ENCODE measurements at regions not wholly inside any gene's neighbourhood (a gene's known extent, or its start where the extent isn't known, plus 50 kb on each side); places are given as distances from the start of the nearest gene placed in this dataset.
"Not testable (repeated sequence)": the region's sequence is repeated elsewhere in the genome, so short reads cannot be mapped to it uniquely, and the experiment has no call there.

DNA sequence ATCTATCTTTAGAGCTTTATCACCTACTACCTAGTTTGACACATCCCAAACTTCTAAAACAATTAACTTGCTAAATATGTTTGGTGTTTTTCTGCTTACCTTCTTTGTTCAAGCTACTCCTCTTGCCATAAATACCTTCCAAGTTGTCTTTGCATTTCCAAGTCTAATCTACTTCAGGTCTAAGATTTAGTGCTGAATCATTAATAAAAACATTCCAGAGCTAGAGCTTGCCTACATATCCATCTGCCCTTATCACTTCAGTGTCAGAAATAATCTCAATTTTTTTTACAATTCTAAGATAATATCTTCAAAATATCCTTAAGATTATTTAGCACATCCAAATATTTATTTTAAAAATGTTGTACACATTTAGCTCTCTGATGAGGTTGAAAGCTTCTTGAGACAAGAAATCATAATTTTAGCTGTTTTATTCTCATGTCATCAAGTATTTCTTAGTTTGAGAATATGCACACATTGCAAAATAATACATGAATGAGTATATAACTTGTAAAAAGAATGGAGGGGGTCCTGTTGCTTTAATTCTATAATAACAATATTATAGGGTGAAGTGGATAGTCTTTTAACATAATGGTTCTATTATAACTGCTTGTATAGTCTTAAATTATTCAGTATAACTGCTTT is 466.3 kb downstream of the SEMA3D start:
- intact Hi-C loops (cut with micrococcal nuclease) = no loop called here
- H3K4me1 Mint-ChIP-seq (ENCODE audit: low read depth) = no peaks in the 10 kb centered on the region
- no peaks in the 10 kb centered on the region for H3K36me3 Mint-ChIP-seq (ENCODE audit: low read depth)
- H3K4me3 Mint-ChIP-seq = no peak overlapping the region
- peaks cover 38% of the 10 kb centered on the region for H3K9me3 Mint-ChIP-seq
- no peaks in the 10 kb centered on the region for H3K27me3 Mint-ChIP-seq
- no peak overlapping the region for H3K27ac Mint-ChIP-seq

DNA sequence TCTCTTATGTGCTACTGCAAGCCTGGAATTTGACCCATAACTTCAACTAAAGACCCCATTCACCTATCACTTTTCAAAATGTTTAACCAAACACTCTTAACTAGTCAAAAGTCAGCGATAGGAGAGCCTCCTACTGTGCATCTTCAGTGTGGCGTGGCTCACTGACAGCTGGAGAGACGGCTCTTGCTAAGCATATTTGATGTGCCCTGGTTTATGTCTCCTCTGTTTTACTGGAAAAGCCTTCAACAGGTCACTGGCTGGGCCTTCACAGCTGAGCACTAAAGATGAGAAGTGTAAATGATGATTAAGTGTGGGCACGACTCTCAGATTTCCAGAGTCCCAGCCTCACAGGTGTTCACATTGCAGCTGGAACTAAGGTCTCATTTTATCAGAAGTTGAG is 472.1 kb downstream of the SEMA3D start:
- intact Hi-C loops (cut with micrococcal nuclease) = no loop called here
- Mint-ChIP-seq H3K27me3 (no peaks in the 10 kb centered on the region), H3K27ac (no peak overlapping the region), H3K9me3 (peaks cover 8% of the 10 kb centered on the region), H3K36me3 (ENCODE audit: low read depth) (no peaks in the 10 kb centered on the region), H3K4me1 (ENCODE audit: low read depth) (no peaks in the 10 kb centered on the region), H3K4me3 (no peak overlapping the region)

DNA sequence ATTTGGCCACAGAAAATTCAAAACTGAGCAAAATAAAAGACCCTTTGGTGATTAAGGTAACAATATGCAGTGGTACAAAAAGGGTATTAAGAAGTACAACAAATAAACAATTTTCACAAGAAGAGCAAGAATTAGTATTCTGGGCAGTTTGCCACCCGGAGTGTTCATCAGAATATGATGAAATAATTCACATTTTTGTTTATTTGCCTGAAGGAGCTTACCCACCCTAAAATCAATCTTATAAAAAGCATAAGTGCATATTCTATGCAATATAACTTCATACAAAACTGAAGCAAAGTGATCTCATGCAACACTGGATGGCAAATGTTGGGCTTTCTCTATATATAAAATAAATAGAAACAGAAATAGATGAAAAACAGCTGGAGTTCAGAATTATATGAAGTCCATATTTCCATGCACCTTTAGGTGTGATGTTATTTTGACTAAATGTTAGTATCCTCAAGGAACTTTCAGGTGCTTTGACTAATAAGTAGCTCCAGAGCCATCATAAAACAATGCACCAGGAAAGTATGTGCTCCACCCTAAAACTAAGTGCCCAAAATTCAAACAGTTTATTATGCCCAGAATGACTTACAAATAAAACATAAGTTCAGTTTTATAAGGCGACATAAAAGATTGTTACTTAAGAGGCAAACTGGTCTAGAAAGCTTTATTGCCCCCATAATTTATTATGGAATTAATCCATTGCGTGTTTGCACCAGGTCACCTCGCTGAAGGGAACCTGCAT is 474.3 kb downstream of the SEMA3D start:
- no peaks in the 10 kb centered on the region for H3K27me3 Mint-ChIP-seq
- peaks cover 5% of the 10 kb centered on the region for H3K9me3 Mint-ChIP-seq
- no peak overlapping the region for H3K4me3 Mint-ChIP-seq
- H3K4me1 Mint-ChIP-seq (ENCODE audit: low read depth) = no peaks in the 10 kb centered on the region
- no peak overlapping the region for H3K27ac Mint-ChIP-seq
- no peaks in the 10 kb centered on the region for H3K36me3 Mint-ChIP-seq (ENCODE audit: low read depth)
- intact Hi-C loops (cut with micrococcal nuclease) = no loop called here

DNA sequence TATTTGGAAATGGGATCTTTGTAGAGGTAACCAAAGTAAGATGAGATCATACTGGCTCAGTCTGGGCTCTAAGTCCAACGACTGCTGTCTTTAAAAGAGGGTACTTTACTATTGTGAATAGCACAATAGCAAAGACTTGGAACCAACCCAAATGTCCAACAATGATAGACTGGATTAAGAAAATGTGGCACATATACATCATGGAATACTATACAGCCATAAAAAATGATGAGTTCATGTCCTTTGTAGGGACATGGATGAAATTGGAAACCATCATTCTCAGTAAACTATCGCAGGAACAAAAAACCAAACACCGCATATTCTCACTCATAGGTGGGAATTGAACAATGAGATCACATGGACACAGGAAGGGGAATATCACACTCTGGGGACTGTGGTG is 476.3 kb downstream of the SEMA3D start:
- H3K4me1 Mint-ChIP-seq (ENCODE audit: low read depth); H3K4me3 Mint-ChIP-seq; H3K9me3 Mint-ChIP-seq; intact Hi-C loops (cut with micrococcal nuclease); H3K27ac Mint-ChIP-seq; H3K36me3 Mint-ChIP-seq (ENCODE audit: low read depth); H3K27me3 Mint-ChIP-seq: not testable (repeated sequence)

DNA sequence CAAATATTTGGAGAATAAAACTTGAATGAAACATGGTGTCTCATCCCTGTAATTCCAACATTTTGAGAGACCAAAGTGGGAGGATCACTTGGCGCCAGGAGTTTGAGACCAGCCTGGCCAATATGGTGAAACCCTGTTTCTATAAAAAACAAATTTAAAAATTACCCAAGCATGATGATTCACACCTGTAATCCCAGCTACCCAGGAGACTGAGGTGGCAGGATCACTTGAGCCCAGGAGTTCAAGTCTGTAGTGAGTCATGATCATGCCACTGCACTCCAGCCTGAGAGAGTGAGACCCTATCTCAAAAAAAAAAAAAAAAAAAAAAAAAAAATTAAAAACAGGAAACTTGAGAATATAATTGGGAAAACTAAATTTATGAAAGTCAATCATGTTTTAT is 481.1 kb downstream of the SEMA3D start:
- Mint-ChIP-seq H3K27me3 (no peaks in the 10 kb centered on the region), H3K9me3 (no peaks in the 10 kb centered on the region), H3K27ac (no peak overlapping the region), H3K4me3 (no peak overlapping the region), H3K4me1 (ENCODE audit: low read depth) (no peaks in the 10 kb centered on the region), H3K36me3 (ENCODE audit: low read depth) (no peaks in the 10 kb centered on the region)
- intact Hi-C loops (cut with micrococcal nuclease) = no loop called here

DNA sequence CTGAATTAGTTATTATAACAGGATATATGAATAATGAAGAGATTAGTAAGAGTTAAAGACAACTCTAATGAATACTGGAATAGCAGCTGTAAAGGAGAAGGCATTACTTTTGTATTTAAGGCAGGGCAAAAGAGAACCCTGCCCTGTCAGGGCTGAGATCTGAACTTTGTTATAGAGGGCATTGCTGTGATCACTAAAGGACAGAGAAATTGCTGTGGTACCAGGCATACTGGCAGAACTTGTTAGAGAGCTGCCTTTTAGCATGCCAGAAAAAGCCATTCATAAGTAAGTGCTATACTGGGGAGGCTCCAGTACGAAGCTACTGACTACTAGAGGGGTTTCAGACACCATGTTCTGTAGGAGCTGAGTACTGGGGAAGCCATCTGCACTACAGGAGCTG is 481.8 kb downstream of the SEMA3D start:
- no peak overlapping the region for H3K4me3 Mint-ChIP-seq
- H3K27me3 Mint-ChIP-seq = no peaks in the 10 kb centered on the region
- H3K36me3 Mint-ChIP-seq (ENCODE audit: low read depth) = no peaks in the 10 kb centered on the region
- intact Hi-C loops (cut with micrococcal nuclease) = no loop called here
- no peaks in the 10 kb centered on the region for H3K9me3 Mint-ChIP-seq
- no peak overlapping the region for H3K27ac Mint-ChIP-seq
- no peaks in the 10 kb centered on the region for H3K4me1 Mint-ChIP-seq (ENCODE audit: low read depth)

DNA sequence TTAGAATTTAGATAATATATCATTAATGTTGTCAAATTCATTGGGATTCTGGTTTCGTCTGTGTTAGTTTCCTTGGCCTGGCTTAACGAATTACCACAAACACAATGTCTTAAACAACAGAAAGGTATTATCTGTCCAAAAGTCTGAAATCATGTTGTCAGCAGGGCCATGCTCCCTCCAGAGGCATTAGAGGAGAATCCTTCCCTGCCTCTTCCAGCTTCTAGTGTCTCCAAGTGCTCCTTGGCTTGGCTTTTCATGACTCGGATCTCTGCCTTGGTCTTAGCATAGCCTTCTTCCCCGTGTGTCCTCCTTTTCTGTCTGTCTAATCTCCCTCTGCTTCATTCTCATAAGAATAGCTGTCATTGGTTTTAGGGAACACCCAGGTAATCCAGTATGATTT is 482.5 kb downstream of the SEMA3D start:
- Mint-ChIP-seq H3K4me1 (ENCODE audit: low read depth) (no peaks in the 10 kb centered on the region), H3K9me3 (no peaks in the 10 kb centered on the region), H3K36me3 (ENCODE audit: low read depth) (no peaks in the 10 kb centered on the region), H3K27ac (no peak overlapping the region), H3K4me3 (no peak overlapping the region), H3K27me3 (no peaks in the 10 kb centered on the region)
- intact Hi-C loops (cut with micrococcal nuclease) = no loop called here

DNA sequence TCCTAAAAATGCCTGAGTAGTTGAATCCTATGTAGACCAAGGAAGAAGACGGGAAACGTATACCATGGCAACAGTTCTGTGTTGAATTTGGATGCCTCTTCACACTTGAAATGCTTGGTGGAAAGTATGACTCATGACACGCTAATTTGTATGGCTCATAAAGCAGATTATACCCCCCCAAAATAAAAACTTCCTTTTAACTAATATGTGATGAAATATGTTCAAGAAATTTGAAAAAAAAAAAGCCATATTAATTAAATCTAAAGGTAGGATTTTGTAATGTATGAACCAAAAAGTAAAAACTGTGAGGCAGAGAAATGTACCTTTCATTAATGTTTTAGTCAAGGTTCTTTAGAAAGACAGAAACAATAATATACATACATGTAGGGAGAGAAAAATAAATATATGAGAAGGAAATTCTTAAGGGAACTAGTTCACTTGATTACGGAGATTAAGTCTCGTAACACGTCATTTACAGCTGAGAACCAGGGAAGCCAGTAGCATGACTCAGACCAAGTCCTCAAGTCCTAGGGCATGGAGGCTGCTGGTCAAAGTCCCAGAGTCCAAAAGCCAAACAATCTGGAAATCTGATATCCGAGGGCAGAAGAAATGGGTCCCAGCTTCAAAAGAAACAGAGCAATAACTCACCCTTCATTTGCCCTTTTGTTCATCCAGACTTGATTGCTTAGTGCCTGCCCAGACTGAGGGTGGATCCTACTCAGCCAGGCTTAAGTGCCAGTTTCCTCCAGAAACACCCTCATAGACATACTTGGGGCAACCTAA is 485.1 kb downstream of the SEMA3D start:
- intact Hi-C loops (cut with micrococcal nuclease) = no loop called here
- Mint-ChIP-seq H3K27me3 (no peaks in the 10 kb centered on the region), H3K4me1 (ENCODE audit: low read depth) (no peaks in the 10 kb centered on the region), H3K4me3 (no peak overlapping the region), H3K9me3 (no peaks in the 10 kb centered on the region), H3K36me3 (ENCODE audit: low read depth) (no peaks in the 10 kb centered on the region), H3K27ac (no peak overlapping the region)

DNA sequence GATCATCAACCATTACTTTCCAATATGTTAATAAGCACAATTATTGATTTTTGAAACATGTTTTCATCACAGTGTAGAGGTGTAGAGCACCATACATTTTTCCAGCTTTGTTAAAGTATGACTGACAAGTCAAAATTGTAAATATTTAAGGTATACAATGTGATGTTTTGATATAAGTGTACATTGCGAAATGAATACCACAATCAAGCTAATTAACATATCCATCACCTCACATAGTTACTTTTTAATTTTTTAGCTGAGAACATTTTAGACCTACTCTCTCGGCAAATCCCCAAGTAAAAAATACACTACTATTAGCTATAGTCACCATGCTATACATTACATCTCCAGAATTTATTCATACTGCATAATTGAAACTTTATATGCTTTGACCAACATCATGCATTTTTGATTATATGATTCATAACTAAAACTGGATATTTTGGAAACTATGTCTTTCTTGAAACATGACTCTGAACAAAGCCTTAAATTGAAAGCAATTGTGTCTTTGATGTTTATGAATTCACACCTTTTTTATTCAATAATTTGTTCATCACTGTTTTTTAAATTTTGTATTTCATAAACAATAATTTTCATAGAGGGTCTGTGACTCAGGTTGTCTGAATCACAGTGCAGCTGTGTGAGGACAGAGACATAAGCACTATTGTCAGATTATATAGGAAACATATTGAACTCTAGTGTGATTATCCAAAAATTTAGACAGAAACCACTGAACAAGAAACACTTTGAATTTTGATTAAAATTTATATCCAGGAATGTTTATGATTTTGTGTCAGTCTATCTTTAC is 486.1 kb downstream of the SEMA3D start:
- intact Hi-C loops (cut with micrococcal nuclease) = no loop called here
- H3K36me3 Mint-ChIP-seq (ENCODE audit: low read depth) = no peaks in the 10 kb centered on the region
- no peaks in the 10 kb centered on the region for H3K27me3 Mint-ChIP-seq
- no peak overlapping the region for H3K4me3 Mint-ChIP-seq
- no peaks in the 10 kb centered on the region for H3K9me3 Mint-ChIP-seq
- no peaks in the 10 kb centered on the region for H3K4me1 Mint-ChIP-seq (ENCODE audit: low read depth)
- no peak overlapping the region for H3K27ac Mint-ChIP-seq

DNA sequence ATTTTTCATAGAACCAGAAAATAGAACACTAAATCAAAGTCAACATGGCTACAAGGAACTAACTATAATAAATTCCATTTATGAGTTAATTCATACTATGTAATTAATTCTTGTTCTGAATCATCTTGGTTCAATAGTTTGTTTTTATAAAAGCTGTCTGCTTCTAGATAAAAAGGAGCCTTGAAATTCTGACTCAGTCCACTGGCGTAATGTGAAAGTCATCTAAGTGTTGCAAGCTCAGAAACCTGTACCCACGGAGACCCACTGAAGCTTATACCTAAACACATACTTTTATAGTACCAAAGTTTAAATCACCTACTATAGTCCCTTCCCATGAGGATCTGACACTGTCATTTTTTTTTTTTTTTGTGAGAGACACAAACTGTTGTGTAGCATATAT is 489.4 kb downstream of the SEMA3D start:
- no peak overlapping the region for H3K4me3 Mint-ChIP-seq
- H3K27me3 Mint-ChIP-seq = no peaks in the 10 kb centered on the region

DNA sequence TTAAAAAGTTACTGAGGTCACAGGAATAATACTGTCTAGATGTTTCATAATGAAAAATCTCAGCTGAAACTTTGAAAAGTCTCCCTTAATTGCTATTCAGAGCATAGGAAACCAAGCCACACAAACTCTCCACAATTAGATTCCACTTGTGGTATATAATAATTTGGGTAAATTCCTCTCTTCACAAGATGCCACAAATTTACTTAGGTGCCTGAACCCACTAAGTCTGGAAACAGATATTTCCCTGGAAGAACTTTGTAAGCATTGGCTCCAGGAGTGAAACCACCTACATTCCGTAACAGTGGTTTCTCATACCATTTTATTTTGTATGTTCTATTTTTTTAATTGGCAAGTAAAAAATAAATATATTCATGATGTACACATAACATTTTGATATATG is 493.4 kb downstream of the SEMA3D start:
- Mint-ChIP-seq H3K9me3 (peaks cover 20% of the 10 kb centered on the region), H3K36me3 (ENCODE audit: low read depth) (no peaks in the 10 kb centered on the region), H3K4me3 (no peak overlapping the region), H3K27me3 (no peaks in the 10 kb centered on the region), H3K27ac (no peak overlapping the region), H3K4me1 (ENCODE audit: low read depth) (no peaks in the 10 kb centered on the region)
- intact Hi-C loops (cut with micrococcal nuclease) = no loop called here

More for the DNA sequence above, 489.4 kb downstream of the SEMA3D start:
- H3K27ac Mint-ChIP-seq = no peak overlapping the region
- H3K36me3 Mint-ChIP-seq (ENCODE audit: low read depth) = no peaks in the 10 kb centered on the region
- no peaks in the 10 kb centered on the region for H3K4me1 Mint-ChIP-seq (ENCODE audit: low read depth)
- no peaks in the 10 kb centered on the region for H3K9me3 Mint-ChIP-seq
- intact Hi-C loops (cut with micrococcal nuclease) = no loop called here

DNA sequence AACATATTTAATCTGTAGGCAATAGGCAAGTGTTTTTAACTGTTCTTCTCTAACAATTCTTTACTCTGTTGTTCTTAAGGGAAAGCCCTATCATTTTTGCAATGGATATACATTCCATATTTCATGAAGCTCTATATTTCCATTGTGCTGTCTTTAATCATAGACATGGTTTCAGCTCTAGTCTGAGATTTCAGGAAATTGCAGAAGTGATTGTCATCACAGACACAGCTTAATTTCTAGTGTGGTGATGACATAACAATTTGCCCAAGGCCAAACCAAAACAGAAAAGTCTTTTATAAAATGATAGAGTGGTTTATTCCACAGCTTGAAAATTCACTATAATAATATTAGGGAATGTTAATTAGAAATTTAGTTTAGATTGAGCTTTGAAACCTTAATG is 494.1 kb upstream of the SEMA3A start:
- Mint-ChIP-seq H3K9me3 (peaks cover 20% of the 10 kb centered on the region), H3K27me3 (no peaks in the 10 kb centered on the region), H3K4me3 (no peak overlapping the region), H3K27ac (no peak overlapping the region), H3K36me3 (ENCODE audit: low read depth) (no peaks in the 10 kb centered on the region), H3K4me1 (ENCODE audit: low read depth) (no peaks in the 10 kb centered on the region)
- intact Hi-C loops (cut with micrococcal nuclease) = no loop called here

DNA sequence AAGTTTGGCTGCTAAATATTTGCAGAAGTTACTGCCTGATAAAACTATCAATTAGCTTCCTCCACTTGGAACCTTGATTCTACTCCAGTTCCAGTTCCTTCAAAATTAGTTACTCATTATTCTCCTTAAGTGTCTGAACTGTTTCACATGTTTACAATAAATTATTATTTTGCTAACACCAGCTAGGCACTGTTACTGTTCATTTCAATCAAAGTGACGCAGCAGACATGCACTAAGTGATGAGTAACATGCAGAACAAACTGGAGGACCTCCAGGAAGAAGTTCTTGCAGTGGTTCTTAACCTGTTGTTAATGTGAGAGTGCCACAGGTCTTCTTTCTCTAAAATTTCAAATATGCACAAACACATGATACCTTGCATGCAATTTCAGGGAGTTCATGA is 491.8 kb upstream of the SEMA3A start:
- H3K27me3 Mint-ChIP-seq = no peaks in the 10 kb centered on the region
- no peak overlapping the region for H3K4me3 Mint-ChIP-seq
- no peaks in the 10 kb centered on the region for H3K4me1 Mint-ChIP-seq (ENCODE audit: low read depth)
- intact Hi-C loops (cut with micrococcal nuclease) = no loop called here
- H3K9me3 Mint-ChIP-seq = peaks cover 14% of the 10 kb centered on the region
- H3K27ac Mint-ChIP-seq = no peak overlapping the region
- no peaks in the 10 kb centered on the region for H3K36me3 Mint-ChIP-seq (ENCODE audit: low read depth)

All from dendritic cell treated with granulocyte-macrophage colony-stimulating factor and Interleukin-4, amounts not matched to agents 40 ng/mL and 50 ng/mL, for 4 days (primary cell).